ENCODE measurements at regions not wholly inside any gene's neighbourhood (a gene's known extent, or its start where the extent isn't known, plus 50 kb on each side); places are given as distances from the start of the nearest gene placed in this dataset.

DNA sequence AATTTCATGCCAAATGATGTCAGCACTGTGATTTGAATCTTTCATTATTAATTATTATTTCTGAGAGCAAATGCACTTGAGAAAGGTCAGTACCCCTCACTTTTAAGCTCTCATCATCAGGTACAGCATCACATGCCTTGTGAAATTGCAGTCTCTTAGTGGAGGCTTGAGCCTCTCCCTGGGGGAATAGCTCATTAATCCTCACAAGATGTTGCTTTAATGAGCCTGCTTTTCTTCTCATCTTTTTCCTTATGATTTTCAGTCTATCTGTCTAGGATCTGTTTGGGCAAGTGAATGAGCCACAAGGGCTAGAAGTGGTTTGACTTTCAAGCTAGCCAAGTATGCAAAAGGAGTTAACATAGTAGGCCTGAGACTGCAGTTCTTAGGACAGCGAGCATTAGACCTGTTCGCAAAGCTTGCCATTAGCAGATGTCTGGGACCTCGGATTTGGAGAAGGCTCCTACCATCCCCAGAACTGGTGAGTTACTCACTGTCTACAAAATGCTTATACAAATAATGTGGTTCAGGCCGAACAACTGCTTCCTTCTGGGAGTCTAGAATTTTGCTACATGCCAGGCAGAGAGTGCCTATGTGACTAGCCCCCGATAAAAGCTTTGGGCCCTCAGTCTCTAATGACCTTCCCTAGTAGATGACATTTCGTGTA lies 174.5 kb downstream of the IL15 start:
- TF ChIP-seq, protein P1, sequence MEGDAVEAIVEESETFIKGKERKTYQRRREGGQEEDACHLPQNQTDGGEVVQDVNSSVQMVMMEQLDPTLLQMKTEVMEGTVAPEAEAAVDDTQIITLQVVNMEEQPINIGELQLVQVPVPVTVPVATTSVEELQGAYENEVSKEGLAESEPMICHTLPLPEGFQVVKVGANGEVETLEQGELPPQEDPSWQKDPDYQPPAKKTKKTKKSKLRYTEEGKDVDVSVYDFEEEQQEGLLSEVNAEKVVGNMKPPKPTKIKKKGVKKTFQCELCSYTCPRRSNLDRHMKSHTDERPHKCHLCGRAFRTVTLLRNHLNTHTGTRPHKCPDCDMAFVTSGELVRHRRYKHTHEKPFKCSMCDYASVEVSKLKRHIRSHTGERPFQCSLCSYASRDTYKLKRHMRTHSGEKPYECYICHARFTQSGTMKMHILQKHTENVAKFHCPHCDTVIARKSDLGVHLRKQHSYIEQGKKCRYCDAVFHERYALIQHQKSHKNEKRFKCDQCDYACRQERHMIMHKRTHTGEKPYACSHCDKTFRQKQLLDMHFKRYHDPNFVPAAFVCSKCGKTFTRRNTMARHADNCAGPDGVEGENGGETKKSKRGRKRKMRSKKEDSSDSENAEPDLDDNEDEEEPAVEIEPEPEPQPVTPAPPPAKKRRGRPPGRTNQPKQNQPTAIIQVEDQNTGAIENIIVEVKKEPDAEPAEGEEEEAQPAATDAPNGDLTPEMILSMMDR (IDR thresholded peaks at IDR 0.05; ENCODE audit: low read depth, low read length) = no peak
- TF ChIP-seq POLR2A (IDR thresholded peaks at IDR 0.05; ENCODE audit: extremely low read depth, insufficient read length) = no peak
- TF ChIP-seq, protein P2, sequence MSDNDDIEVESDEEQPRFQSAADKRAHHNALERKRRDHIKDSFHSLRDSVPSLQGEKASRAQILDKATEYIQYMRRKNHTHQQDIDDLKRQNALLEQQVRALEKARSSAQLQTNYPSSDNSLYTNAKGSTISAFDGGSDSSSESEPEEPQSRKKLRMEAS (IDR thresholded peaks at IDR 0.05; ENCODE audit: low read depth, low read length) = no peak

Measured in NB4 (cell line).